Spleen (tissue), 11 donors: ENCODE measurements at regions not wholly inside any gene's neighbourhood (a gene's known extent, or its start where the extent isn't known, plus 50 kb on each side); places are given as distances from the start of the nearest gene placed in this dataset.
A peak's percentile ranks its signal among the peaks of the same experiment; 100 is the strongest.
"Not testable (repeated sequence)": the region's sequence is repeated elsewhere in the genome, so short reads cannot be mapped to it uniquely, and the experiment has no call there.

Source experiments
- DNase-seq: peaks from one replicate; pipeline ENCODE4 v3.0.0-alpha.2; 2020
- H3K27ac ChIP-seq, 8 donors: fragments of 200-600 bp; sonication (generic) in 7 of 8; 1 replicate in 4 of 8; 2 replicates in 4 of 8; pipeline versions ENCODE4 v1.5.0 to v1.8.0; 2016 to 2021; ENCODE audit warnings: inconsistent platforms in 4 of 8, mild to moderate bottlenecking in 4 of 8, moderate library complexity in 1 of 8
- H3K27me3 ChIP-seq, 7 donors: fragments of 200-600 bp; sonication (generic) in 6 of 7; replicated peaks in 1 of 7; 1 replicate in 4 of 7; 2 replicates in 3 of 7; pipeline versions ENCODE4 v1.5.0 to v1.8.0; 2016 to 2021; ENCODE audit warnings: inconsistent platforms in 3 of 7, mild to moderate bottlenecking in 1 of 7
- H3K36me3 ChIP-seq, 6 donors: fragments of 200-600 bp; sonication (generic) in 5 of 6; 1 replicate in 4 of 6; 2 replicates in 2 of 6; pipeline versions ENCODE4 v1.5.0 to v1.8.0; 2016 to 2021; ENCODE audit warnings: inconsistent platforms in 2 of 6
- H3K4me1 ChIP-seq, 6 donors: fragments of 200-600 bp; sonication (generic) in 5 of 6; 1 replicate in 3 of 6; 2 replicates in 3 of 6; pipeline versions ENCODE4 v1.5.0 to v1.8.0; 2016 to 2021; ENCODE audit warnings: inconsistent platforms in 3 of 6
- H3K4me3 ChIP-seq, 8 donors: fragments of 200-600 bp; sonication (generic) in 7 of 8; 1 replicate in 4 of 8; 2 replicates in 4 of 8; pipeline versions ENCODE4 v1.5.0 to v1.8.0; 2016 to 2021; ENCODE audit warnings: inconsistent platforms in 4 of 8, mild to moderate bottlenecking in 4 of 8, moderate library complexity in 2 of 8
- H3K9me3 ChIP-seq, 8 donors: fragments of 200-600 bp; sonication (generic) in 7 of 8; 1 replicate in 4 of 8; 2 replicates in 4 of 8; pipeline versions ENCODE4 v1.5.0 to v1.8.0; 2016 to 2021; ENCODE audit warnings: inconsistent platforms in 4 of 8
- CTCF ChIP-seq, 11 experiments: fragments of 200-600 bp in 7 of 11; fragments of 450-650 bp in 4 of 11; sonication (generic) in 4 of 11; IDR thresholded peaks in 8 of 11; conservative IDR thresholded peaks in 3 of 11; 1 replicate in 7 of 11; 2 replicates in 4 of 11; pipeline versions ENCODE4 v1.4.0 to v1.8.0; 2016 to 2021; ENCODE audit warnings: antibody characterized with exemption in 11 of 11, inconsistent platforms in 4 of 11, mild to moderate bottlenecking in 1 of 11
- POLR2A ChIP-seq, 3 donors: fragments of 450-650 bp; IDR thresholded peaks; one replicate each; pipeline ENCODE4 v1.5.1; 2017; ENCODE audit warnings: antibody characterized with exemption in 3 of 3, mild to moderate bottlenecking in 1 of 3
- POLR2AphosphoS5 ChIP-seq, 3 donors: sonication (generic); formaldehyde crosslinking; IDR thresholded peaks; one replicate each; pipeline ENCODE4 v1.5.1; 2017; ENCODE audit warnings: antibody characterized with exemption in 3 of 3
- WGBS, 5 donors: extraction: QIAGEN DNeasy Blood & Tissue Kit in 3 of 5; methylation state at CpG; one replicate each; pipeline versions ENCODE4 v1.1.5 to v1.1.7; 2013 to 2018; 5-methylcytosine and 5-hydroxymethylcytosine counted together
- intact Hi-C: fragments of 100-400 bp; cut with DNase I; formaldehyde crosslinking; loops from one replicate; pipeline ENCODE4 v1.15.0; 2023; ENCODE audit warnings: low total_unique reads
- donor health status: healthy with polysubstance abuse.
- donor health status: DM: no; HTN: no; CAD: no; lungs with moderate emphysema.
- donor health status: DM: no; HTN: no; CAD: no.
- donor health status: Bipolar disorder and iron deficiency.
- donor health status: healthy.
- donor health status: DM: no; HTN: no; CAD: no.
- donor health status: DM: yes; HTN: yes; CAD: no.

- Histone ChIP-seq H3K27ac (no peak overlapping the region), H3K4me1 (no peaks in the 10 kb centered on the region), H3K9me3 (peaks cover 0 to 85% (median 69%) of the 10 kb centered on the region in 8 donors), H3K36me3 (no peaks in the 10 kb centered on the region), H3K27me3 (peaks cover 0 to 12% (median 0%) of the 10 kb centered on the region in 7 donors), H3K4me3 (peak overlapping the region in 1 of 8 donors; percentile 27)
- no peak for TF ChIP-seq POLR2A (IDR thresholded peaks at IDR 0.05)
- TF ChIP-seq POLR2AphosphoS5 (IDR thresholded peaks at IDR 0.05) = no peak
- no peak for TF ChIP-seq CTCF (IDR thresholded peaks at IDR 0.05 in 8 of 11, conservative IDR thresholded peaks at IDR 0.05 in 3 of 11)
- DNase-seq = peak; percentile 77
- intact Hi-C loops = no loop called here
- 42 to 63% (median 46%) methylated on average over 23 to 24 of the region's 24 CpGs for WGBS, 5 donors
Observed at GRCh38 chr20:29878281-29878741, 1379.2 kb upstream of the DEFB115 start.

- no peaks in the 10 kb centered on the region for H3K36me3 ChIP-seq
- peaks cover 0 to 86% (median 64%) of the 10 kb centered on the region in 8 donors for H3K9me3 ChIP-seq
- H3K4me3 ChIP-seq = no peak overlapping the region
- TF ChIP-seq POLR2AphosphoS5 (IDR thresholded peaks at IDR 0.05) = no peak
- no peak for TF ChIP-seq POLR2A (IDR thresholded peaks at IDR 0.05)
- TF ChIP-seq CTCF (IDR thresholded peaks at IDR 0.05 in 8 of 11, conservative IDR thresholded peaks at IDR 0.05 in 3 of 11) = no peak
- H3K27me3 ChIP-seq = peaks cover 0 to 7% (median 0%) of the 10 kb centered on the region in 7 donors
- 47 to 59% (median 52%) methylated on average over 20 to 24 of the region's 24 CpGs for WGBS, 5 donors
- intact Hi-C loops = no loop called here
- no peaks in the 10 kb centered on the region for H3K4me1 ChIP-seq
- DNase-seq = peak; percentile 84
- no peak overlapping the region for H3K27ac ChIP-seq
Observed at GRCh38 chr20:29878777-29879442, 1378.6 kb upstream of the DEFB115 start.

- H3K4me1 ChIP-seq, H3K4me3 ChIP-seq, H3K27me3 ChIP-seq, DNase-seq, H3K27ac ChIP-seq, H3K36me3 ChIP-seq: not testable (repeated sequence)
- H3K9me3 ChIP-seq = peaks cover 0 to 64% (median 50%) of the 10 kb centered on the region in 8 donors
- intact Hi-C loops = loop anchor here (5.0 kb wide), 2 partner anchors 759 to 774 kb away; no protein-coding TSS in a partner anchor
- WGBS, 5 donors = 69 to 96% (median 83%) methylated on average over 1 of the region's 1 CpG
Observed at GRCh38 chr20:29881107-29881506, 1376.4 kb upstream of the DEFB115 start.

GRCh38 chr20:29883514-29884219 is 1373.8 kb upstream of the DEFB115 start:
- peak; percentile 61 for DNase-seq
- intact Hi-C loops = loop anchor here (5.0 kb wide), 2 partner anchors 761 to 776 kb away; no protein-coding TSS in a partner anchor
- H3K36me3 ChIP-seq, H3K4me3 ChIP-seq, H3K27ac ChIP-seq, H3K4me1 ChIP-seq, H3K27me3 ChIP-seq: not testable (repeated sequence)
- H3K9me3 ChIP-seq = peaks cover 0 to 56% (median 33%) of the 10 kb centered on the region in 8 donors
- 66 to 77% (median 74%) methylated on average over 13 of the region's 13 CpGs for WGBS, 5 donors

- peak; percentile 58 for DNase-seq
- H3K27me3 ChIP-seq, H3K4me1 ChIP-seq, H3K36me3 ChIP-seq, H3K4me3 ChIP-seq, H3K27ac ChIP-seq: not testable (repeated sequence)
- H3K9me3 ChIP-seq = peaks cover 0 to 49% (median 26%) of the 10 kb centered on the region in 8 donors
- 63 to 73% (median 66%) methylated on average over 3 of the region's 3 CpGs for WGBS, 5 donors
- intact Hi-C loops = loop anchor here (5.0 kb wide), 2 partner anchors 762 to 777 kb away; no protein-coding TSS in a partner anchor
Observed at GRCh38 chr20:29884322-29884721, 1373.1 kb upstream of the DEFB115 start.

- intact Hi-C loops, DNase-seq, H3K36me3 ChIP-seq, H3K4me3 ChIP-seq, H3K4me1 ChIP-seq, H3K27me3 ChIP-seq, H3K27ac ChIP-seq: not testable (repeated sequence)
- H3K9me3 ChIP-seq = peaks cover 0 to 40% (median 15%) of the 10 kb centered on the region in 8 donors
- 0 to 58% (median 23%) methylated on average over 1 to 3 of the region's 3 CpGs for WGBS, 5 donors
Observed at GRCh38 chr20:29885282-29886185, 1371.9 kb upstream of the DEFB115 start.

- H3K4me1 ChIP-seq, H3K27ac ChIP-seq, intact Hi-C loops, H3K27me3 ChIP-seq, H3K36me3 ChIP-seq, DNase-seq, H3K4me3 ChIP-seq: not testable (repeated sequence)
- WGBS, 5 donors = 84 to 92% (median 90%) methylated on average over 5 of the region's 5 CpGs
- H3K9me3 ChIP-seq = peaks cover 0 to 47% (median 16%) of the 10 kb centered on the region in 8 donors
Observed at GRCh38 chr20:29891555-29891954, 1365.9 kb upstream of the DEFB115 start.
